Mammary epithelial cell (primary cell): ENCODE measurements at regions not wholly inside any gene's neighbourhood (a gene's known extent, or its start where the extent isn't known, plus 50 kb on each side); places are given as distances from the start of the nearest gene placed in this dataset.

Experiments used
- CTCF ChIP-seq, 2 donors: IDR thresholded peaks in 1 of 2; conservative IDR thresholded peaks in 1 of 2; 2 replicates each; pipeline ENCODE4 v1.5.1; 2011 to 2012; ENCODE audit warnings: inconsistent platforms in 2 of 2, low read length in 2 of 2, mild to moderate bottlenecking in 2 of 2, control low read depth in 1 of 2, low read depth in 1 of 2; ENCODE audit not compliant: insufficient read depth in 1 of 2; ENCODE audit errors: extremely low read depth in 1 of 2
- EZH2 ChIP-seq: IDR thresholded peaks from 2 replicates; pipeline ENCODE4 v1.6.1; 2012; ENCODE audit warnings: low read length, inconsistent platforms, borderline replicate concordance

- TF ChIP-seq EZH2: no peak
- no peak for TF ChIP-seq CTCF (conservative IDR thresholded peaks at IDR 0.05 in 1 of 2, IDR thresholded peaks at IDR 0.05 in 1 of 2; ENCODE audit: extremely low read depth in 1 of 2, insufficient read depth in 1 of 2, low read depth in 1 of 2, low read length in 2 of 2)
These were observed 242.5 kb upstream of the PCDH15 start for GRCh38 chr10:55043540-55043939.
